Subcutaneous abdominal adipose tissue (tissue), 5 donors: ENCODE measurements at regions not wholly inside any gene's neighbourhood (a gene's known extent, or its start where the extent isn't known, plus 50 kb on each side); places are given as distances from the start of the nearest gene placed in this dataset.
A peak's percentile ranks its signal among the peaks of the same experiment; 100 is the strongest.

ENCODE experiments used
- H3K27ac ChIP-seq: one replicate; pipeline ENCODE4 v1.7.0; 2013; ENCODE audit warnings: low read depth, mild to moderate bottlenecking, inconsistent platforms, low read length, moderate library complexity
- H3K27me3 ChIP-seq, 5 donors: one replicate each; pipeline ENCODE4 v1.7.0; 2013; ENCODE audit warnings: low read length in 5 of 5, inconsistent platforms in 1 of 5; ENCODE audit not compliant: control insufficient read depth in 5 of 5, insufficient read depth in 4 of 5
- H3K36me3 ChIP-seq, 5 donors: one replicate each; pipeline ENCODE4 v1.7.0; 2013; ENCODE audit warnings: low read length in 5 of 5; ENCODE audit not compliant: control insufficient read depth in 5 of 5, insufficient read depth in 5 of 5
- H3K4me1 ChIP-seq, 5 donors: one replicate each; pipeline ENCODE4 v1.7.0; 2013; ENCODE audit warnings: low read length in 5 of 5, mild to moderate bottlenecking in 3 of 5, moderate library complexity in 1 of 5; ENCODE audit not compliant: control insufficient read depth in 5 of 5, insufficient read depth in 5 of 5
- H3K4me3 ChIP-seq, 5 donors: one replicate each; pipeline ENCODE4 v1.7.0; 2013; ENCODE audit warnings: low read length in 5 of 5, low read depth in 1 of 5
- H3K9ac ChIP-seq, 5 donors: one replicate each; pipeline ENCODE4 v1.7.0; 2013; ENCODE audit warnings: low read length in 5 of 5, mild to moderate bottlenecking in 4 of 5, moderate library complexity in 3 of 5
- H3K9me3 ChIP-seq, 5 donors: one replicate each; pipeline ENCODE4 v1.7.0; 2013; ENCODE audit warnings: low read length in 5 of 5; ENCODE audit not compliant: control insufficient read depth in 5 of 5
- donor health status: healthy.
- donor health status: healthy.
- donor health status: healthy.
- donor health status: healthy.
- donor health status: healthy.

- Histone ChIP-seq H3K36me3 (no peaks in the 10 kb centered on the region), H3K9me3 (no peaks in the 10 kb centered on the region), H3K4me3 (no peak overlapping the region), H3K4me1 (peaks cover 0 to 18% (median 8%) of the 10 kb centered on the region in 5 donors), H3K27me3 (no peaks in the 10 kb centered on the region), H3K27ac (no peak overlapping the region), H3K9ac (no peak overlapping the region)
These were observed 102.9 kb upstream of the HAAO start for GRCh38 chr2:42895134-42895790.

- no peak overlapping the region for H3K27ac ChIP-seq
- H3K4me1 ChIP-seq, result peaks cover 0 to 10% (median 0%) of the 10 kb centered on the region in 5 donors
- H3K9me3 ChIP-seq, result peaks cover 0 to 3% (median 0%) of the 10 kb centered on the region in 5 donors
- H3K36me3 ChIP-seq, result no peaks in the 10 kb centered on the region
- H3K27me3 ChIP-seq, result no peaks in the 10 kb centered on the region
- no peak overlapping the region for H3K9ac ChIP-seq
- no peak overlapping the region for H3K4me3 ChIP-seq
These were observed 100.8 kb upstream of the HAAO start for GRCh38 chr2:42893047-42893758.

- no peaks in the 10 kb centered on the region for H3K36me3 ChIP-seq
- H3K27ac ChIP-seq, result no peak overlapping the region
- no peak overlapping the region for H3K9ac ChIP-seq
- H3K4me1 ChIP-seq, result no peaks in the 10 kb centered on the region
- H3K4me3 ChIP-seq, result no peak overlapping the region
- no peaks in the 10 kb centered on the region for H3K27me3 ChIP-seq
- peaks cover 0 to 3% (median 0%) of the 10 kb centered on the region in 5 donors for H3K9me3 ChIP-seq
These were observed 98.5 kb upstream of the HAAO start for GRCh38 chr2:42890791-42891355.

- Histone ChIP-seq H3K4me3 (no peak overlapping the region), H3K27me3 (no peaks in the 10 kb centered on the region), H3K9ac (no peak overlapping the region), H3K9me3 (peaks cover 0 to 3% (median 0%) of the 10 kb centered on the region in 5 donors), H3K36me3 (no peaks in the 10 kb centered on the region), H3K27ac (no peak overlapping the region), H3K4me1 (no peaks in the 10 kb centered on the region)
These were observed 96.2 kb upstream of the HAAO start for GRCh38 chr2:42888321-42889245.

GRCh38 chr2:42886921-42887320, 94.5 kb upstream of the HAAO start:
- Histone ChIP-seq H3K9ac (no peak overlapping the region), H3K9me3 (peaks cover 0 to 3% (median 0%) of the 10 kb centered on the region in 5 donors), H3K4me3 (no peak overlapping the region), H3K27me3 (no peaks in the 10 kb centered on the region), H3K4me1 (peaks cover 0 to 4% (median 0%) of the 10 kb centered on the region in 5 donors), H3K36me3 (no peaks in the 10 kb centered on the region), H3K27ac (no peak overlapping the region)

- Histone ChIP-seq H3K9me3 (no peaks in the 10 kb centered on the region), H3K9ac (no peak overlapping the region), H3K4me1 (peaks cover 2 to 45% (median 34%) of the 10 kb centered on the region in 5 donors), H3K27me3 (no peaks in the 10 kb centered on the region), H3K4me3 (no peak overlapping the region), H3K27ac (no peak overlapping the region), H3K36me3 (no peaks in the 10 kb centered on the region)
These were observed 90.4 kb upstream of the HAAO start for GRCh38 chr2:42882756-42883155.

GRCh38 chr2:42881732-42882131, 89.3 kb upstream of the HAAO start:
- Histone ChIP-seq H3K9me3 (no peaks in the 10 kb centered on the region), H3K27ac (peak overlapping the region; percentile 51), H3K36me3 (no peaks in the 10 kb centered on the region), H3K9ac (no peak overlapping the region), H3K4me1 (peaks cover 6 to 54% (median 39%) of the 10 kb centered on the region in 5 donors), H3K4me3 (no peak overlapping the region), H3K27me3 (no peaks in the 10 kb centered on the region)

GRCh38 chr2:42880738-42881690, 88.6 kb upstream of the HAAO start:
- Histone ChIP-seq H3K4me3 (no peak overlapping the region), H3K36me3 (no peaks in the 10 kb centered on the region), H3K27me3 (no peaks in the 10 kb centered on the region), H3K4me1 (peaks cover 13 to 61% (median 46%) of the 10 kb centered on the region in 5 donors), H3K9me3 (no peaks in the 10 kb centered on the region), H3K9ac (peak overlapping the region in 1 of 5 donors; percentile 35), H3K27ac (peak overlapping the region; percentile 51)
